NT2/D1 (cell line): ENCODE measurements at regions not wholly inside any gene's neighbourhood (a gene's known extent, or its start where the extent isn't known, plus 50 kb on each side); places are given as distances from the start of the nearest gene placed in this dataset.

Experiments
- DNase-seq: peaks from one replicate; pipeline ENCODE4 v3.0.0-alpha.2; 2011; ENCODE audit warnings: low read depth, low spot score
- H3K27me3 ChIP-seq: 2 replicates; pipeline ENCODE4 v1.6.0; 2011; ENCODE audit warnings: mild to moderate bottlenecking; ENCODE audit not compliant: insufficient read length, insufficient read depth
- H3K36me3 ChIP-seq: 2 replicates; pipeline ENCODE4 v1.6.1; 2011; ENCODE audit warnings: mild to moderate bottlenecking, low read length, mixed read lengths; ENCODE audit not compliant: insufficient read depth, insufficient read length
- H3K4me1 ChIP-seq: 2 replicates; pipeline ENCODE4 v1.5.1; 2011; ENCODE audit not compliant: insufficient read depth, insufficient read length
- H3K4me3 ChIP-seq: 2 replicates; pipeline ENCODE4 v1.5.1; 2011; ENCODE audit warnings: low read depth; ENCODE audit not compliant: insufficient read length
- H3K9ac ChIP-seq: 2 replicates; pipeline ENCODE4 v1.6.0; 2011; ENCODE audit warnings: low read depth; ENCODE audit not compliant: insufficient read length
- H3K9me3 ChIP-seq: 2 replicates; pipeline ENCODE4 v1.5.1; 2011; ENCODE audit warnings: mild to moderate bottlenecking, low read length; ENCODE audit not compliant: insufficient read depth
- SUZ12 ChIP-seq: IDR thresholded peaks from 2 replicates; pipeline ENCODE4 v1.6.1; 2011; ENCODE audit not compliant: insufficient read length, insufficient read depth; ENCODE audit errors: extremely low read depth
- YY1 ChIP-seq: IDR thresholded peaks from 2 replicates; pipeline ENCODE4 v1.6.1; 2011; ENCODE audit not compliant: insufficient read length, insufficient read depth
- ZNF274 ChIP-seq: IDR thresholded peaks from 2 replicates; pipeline ENCODE4 v1.6.1; 2011; ENCODE audit warnings: mild to moderate bottlenecking, low read depth, low read length

DNA sequence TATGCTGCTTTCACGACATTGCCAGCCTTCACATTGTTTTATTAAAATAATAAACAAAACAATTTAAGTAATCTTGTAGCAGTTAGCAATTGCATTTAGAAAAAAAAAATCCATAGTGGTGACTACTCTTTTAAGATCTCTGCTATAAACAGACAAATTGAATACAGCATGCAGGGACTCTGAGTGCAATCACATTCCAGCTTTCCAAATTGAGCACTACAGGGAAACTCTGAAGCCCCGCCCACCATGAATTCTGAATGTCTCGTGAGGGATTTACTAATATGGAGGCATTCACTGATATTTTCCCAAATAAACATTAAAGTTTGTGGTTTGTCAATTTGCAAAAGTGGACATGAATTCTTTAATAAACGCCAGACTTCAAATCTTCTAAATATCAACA lies 698.8 kb downstream of the LIG4 start:
- TF ChIP-seq SUZ12 (no peak), YY1 (no peak), ZNF274 (no peak)
- H3K4me1 ChIP-seq: peaks cover 2% of the 10 kb centered on the region
- no peaks in the 10 kb centered on the region for H3K9me3 ChIP-seq
- no peak overlapping the region for H3K9ac ChIP-seq
- H3K27me3 ChIP-seq: no peaks in the 10 kb centered on the region
- no peaks in the 10 kb centered on the region for H3K36me3 ChIP-seq
- no peak for DNase-seq
- no peak overlapping the region for H3K4me3 ChIP-seq

DNA sequence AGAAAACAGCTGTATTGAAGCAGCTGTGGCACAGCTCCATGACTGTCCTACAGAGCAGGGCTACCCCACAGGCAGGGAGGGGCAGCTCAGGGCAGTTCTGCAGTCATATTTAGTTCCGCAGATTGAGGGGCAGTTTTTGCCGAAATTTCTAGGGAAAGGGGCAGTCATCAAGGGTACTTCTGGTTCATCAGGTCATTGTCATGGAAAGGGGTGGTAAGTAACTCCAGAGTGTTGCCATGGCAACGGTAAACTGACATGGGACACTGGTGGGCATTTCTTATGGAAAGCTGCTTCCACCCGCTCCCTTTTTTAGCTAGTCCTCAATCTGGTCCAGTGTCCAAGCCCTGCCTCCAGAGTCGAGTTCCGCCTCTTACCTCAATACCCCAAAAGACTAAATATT lies 702.8 kb downstream of the LIG4 start:
- Histone ChIP-seq H3K9me3 (no peaks in the 10 kb centered on the region), H3K27me3 (no peaks in the 10 kb centered on the region), H3K4me1 (peaks cover 2% of the 10 kb centered on the region), H3K9ac (no peak overlapping the region), H3K36me3 (no peaks in the 10 kb centered on the region), H3K4me3 (no peak overlapping the region)
- TF ChIP-seq ZNF274 (no peak), SUZ12 (no peak), YY1 (no peak)
- DNase-seq: no peak

DNA sequence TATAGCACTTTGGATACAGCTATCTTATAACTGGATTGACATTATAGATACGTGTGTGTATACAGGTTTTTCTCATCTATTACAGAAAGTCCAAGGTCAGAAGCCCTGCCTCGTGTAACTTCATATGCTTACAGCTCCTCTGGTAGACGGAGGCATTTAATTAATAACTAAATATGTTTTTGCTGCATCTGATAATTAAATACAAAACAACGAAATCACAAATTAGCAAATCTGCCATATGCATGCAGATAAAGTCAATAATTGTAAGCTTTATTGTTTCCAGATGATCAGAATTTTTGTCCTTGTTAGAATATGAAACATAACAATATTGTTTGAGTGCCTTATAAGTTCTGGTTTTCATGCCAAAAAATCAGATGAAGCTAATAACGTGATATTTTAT lies 717.7 kb downstream of the LIG4 start:
- no peaks in the 10 kb centered on the region for H3K27me3 ChIP-seq
- DNase-seq: no peak
- H3K9me3 ChIP-seq: no peaks in the 10 kb centered on the region
- no peaks in the 10 kb centered on the region for H3K36me3 ChIP-seq
- TF ChIP-seq ZNF274 (no peak), SUZ12 (no peak), YY1 (no peak)
- H3K9ac ChIP-seq: no peak overlapping the region
- H3K4me1 ChIP-seq: no peaks in the 10 kb centered on the region
- H3K4me3 ChIP-seq: no peak overlapping the region

DNA sequence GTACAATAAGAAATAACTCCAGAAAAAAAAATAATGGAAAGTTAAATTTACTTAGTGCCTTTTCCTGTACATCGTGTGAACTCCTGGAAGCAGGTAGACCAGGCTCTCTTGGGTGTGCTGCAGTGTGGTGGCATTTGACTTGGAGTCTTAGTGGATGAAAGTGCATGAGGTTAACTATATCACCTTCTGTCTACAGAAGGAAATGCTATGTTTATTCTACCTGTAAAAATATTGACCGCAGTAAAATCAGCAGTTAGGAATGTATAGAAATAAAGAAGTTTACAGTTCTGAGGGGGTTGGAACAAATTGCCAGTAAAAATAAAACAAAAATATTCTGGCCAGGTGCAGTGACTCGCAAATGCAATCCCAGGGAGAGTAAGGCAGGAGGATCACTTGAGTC lies 722.1 kb downstream of the LIG4 start:
- no peak for DNase-seq
- no peaks in the 10 kb centered on the region for H3K9me3 ChIP-seq
- no peaks in the 10 kb centered on the region for H3K27me3 ChIP-seq
- H3K36me3 ChIP-seq: no peaks in the 10 kb centered on the region
- H3K9ac ChIP-seq: no peak overlapping the region
- no peak overlapping the region for H3K4me3 ChIP-seq
- no peak for TF ChIP-seq SUZ12
- TF ChIP-seq YY1: no peak
- TF ChIP-seq ZNF274: no peak
- no peaks in the 10 kb centered on the region for H3K4me1 ChIP-seq

DNA sequence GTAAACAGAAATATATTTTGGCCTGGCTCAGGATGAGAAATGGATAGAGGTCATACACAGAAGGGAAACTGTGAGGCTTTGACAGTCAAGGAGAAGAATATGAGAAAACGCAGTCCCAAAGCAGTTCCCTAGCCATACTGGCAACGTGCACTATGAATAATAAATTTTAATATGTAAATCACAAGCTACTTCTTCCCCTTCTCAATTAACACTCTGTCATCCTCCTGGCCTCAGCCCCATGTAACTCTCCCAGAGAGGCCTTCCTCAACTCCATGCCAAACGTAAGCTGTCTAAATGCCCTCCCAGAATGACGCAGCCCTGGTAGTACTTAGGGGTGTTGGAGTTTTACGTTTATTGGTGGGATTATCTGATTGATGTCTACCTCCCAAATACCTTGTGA lies 732.6 kb downstream of the LIG4 start:
- no peak for DNase-seq
- Histone ChIP-seq H3K36me3 (no peaks in the 10 kb centered on the region), H3K27me3 (no peaks in the 10 kb centered on the region), H3K9me3 (no peaks in the 10 kb centered on the region), H3K4me1 (no peaks in the 10 kb centered on the region), H3K4me3 (no peak overlapping the region), H3K9ac (no peak overlapping the region)
- no peak for TF ChIP-seq YY1
- no peak for TF ChIP-seq ZNF274
- no peak for TF ChIP-seq SUZ12

DNA sequence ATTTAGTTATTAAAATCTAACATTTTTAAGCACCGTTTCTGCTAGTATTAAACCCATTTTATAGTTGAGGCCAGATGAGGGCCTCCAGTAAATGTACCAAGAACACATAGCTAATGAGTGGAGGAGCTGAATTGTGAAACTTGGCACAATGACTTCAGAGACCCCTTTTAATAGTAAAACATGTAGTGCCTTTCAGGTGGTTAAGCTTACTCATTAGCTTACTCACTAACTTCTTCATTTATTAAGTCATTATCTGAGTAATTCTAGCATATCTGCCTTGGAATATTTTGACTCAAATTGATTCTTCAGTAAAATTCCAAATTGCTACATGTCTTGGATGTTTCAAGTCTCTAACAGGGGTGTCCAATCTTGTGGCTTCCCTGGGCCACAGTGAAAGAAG lies 735.2 kb downstream of the LIG4 start:
- Histone ChIP-seq H3K27me3 (no peaks in the 10 kb centered on the region), H3K4me1 (no peaks in the 10 kb centered on the region), H3K9me3 (no peaks in the 10 kb centered on the region), H3K4me3 (no peak overlapping the region), H3K36me3 (no peaks in the 10 kb centered on the region), H3K9ac (no peak overlapping the region)
- DNase-seq: no peak
- no peak for TF ChIP-seq YY1
- no peak for TF ChIP-seq SUZ12
- TF ChIP-seq ZNF274: no peak

DNA sequence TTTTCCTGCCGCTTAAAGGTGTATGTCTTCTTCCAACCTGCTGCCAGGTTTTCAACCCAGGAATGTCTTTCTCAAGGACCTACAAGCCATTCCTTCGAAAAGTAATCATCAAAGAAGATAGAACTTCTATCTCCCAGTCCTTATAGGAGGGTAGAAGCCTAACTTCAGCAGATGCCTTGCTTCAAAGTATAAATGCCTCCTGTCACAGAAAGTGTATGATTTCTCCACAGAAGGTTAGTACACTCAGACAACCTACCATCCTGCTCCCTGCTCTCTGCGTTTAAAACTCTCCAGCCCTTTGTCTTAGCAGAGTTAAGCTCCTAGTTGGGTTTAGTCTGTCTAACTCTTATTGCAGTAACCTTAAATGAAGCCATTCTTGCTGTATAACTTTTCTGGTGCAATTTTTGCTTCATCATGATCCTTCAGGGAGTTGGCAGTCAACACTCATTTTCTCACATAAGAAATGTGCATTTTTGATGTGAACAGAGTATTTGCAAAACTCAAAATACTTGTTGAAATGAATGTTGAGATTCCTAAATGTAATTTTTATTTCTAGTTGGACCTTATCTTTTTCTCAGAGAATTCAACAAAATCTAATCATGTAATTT lies 737.5 kb downstream of the LIG4 start:
- H3K36me3 ChIP-seq: no peaks in the 10 kb centered on the region
- no peaks in the 10 kb centered on the region for H3K27me3 ChIP-seq
- TF ChIP-seq ZNF274 (no peak), YY1 (no peak), SUZ12 (no peak)
- H3K4me3 ChIP-seq: no peak overlapping the region
- no peaks in the 10 kb centered on the region for H3K9me3 ChIP-seq
- DNase-seq: no peak
- H3K9ac ChIP-seq: no peak overlapping the region
- no peaks in the 10 kb centered on the region for H3K4me1 ChIP-seq
